ENCODE measurements at regions not wholly inside any gene's neighbourhood (a gene's known extent, or its start where the extent isn't known, plus 50 kb on each side); places are given as distances from the start of the nearest gene placed in this dataset.

DNA sequence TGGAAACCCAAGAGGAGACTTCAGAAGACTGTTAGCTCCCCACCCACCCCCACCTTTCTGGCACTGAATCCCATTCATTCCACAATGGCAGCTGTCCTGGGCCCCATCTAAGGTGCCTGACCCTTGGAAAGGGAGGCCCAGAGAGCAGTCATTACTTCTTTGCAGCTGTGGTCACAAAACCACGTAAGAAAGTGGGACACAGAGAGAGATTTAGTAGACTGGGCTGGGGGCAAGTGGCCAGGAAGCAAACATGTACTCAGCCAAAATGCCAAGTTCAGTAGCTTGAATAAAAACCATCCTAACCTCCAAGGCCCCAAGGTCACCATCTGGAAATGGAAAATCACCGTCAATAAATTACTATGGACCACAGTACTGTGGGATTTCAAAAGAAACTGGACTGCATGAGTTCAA is 381.4 kb downstream of the TNS1 start (continued):
- TF ChIP-seq, protein P1, sequence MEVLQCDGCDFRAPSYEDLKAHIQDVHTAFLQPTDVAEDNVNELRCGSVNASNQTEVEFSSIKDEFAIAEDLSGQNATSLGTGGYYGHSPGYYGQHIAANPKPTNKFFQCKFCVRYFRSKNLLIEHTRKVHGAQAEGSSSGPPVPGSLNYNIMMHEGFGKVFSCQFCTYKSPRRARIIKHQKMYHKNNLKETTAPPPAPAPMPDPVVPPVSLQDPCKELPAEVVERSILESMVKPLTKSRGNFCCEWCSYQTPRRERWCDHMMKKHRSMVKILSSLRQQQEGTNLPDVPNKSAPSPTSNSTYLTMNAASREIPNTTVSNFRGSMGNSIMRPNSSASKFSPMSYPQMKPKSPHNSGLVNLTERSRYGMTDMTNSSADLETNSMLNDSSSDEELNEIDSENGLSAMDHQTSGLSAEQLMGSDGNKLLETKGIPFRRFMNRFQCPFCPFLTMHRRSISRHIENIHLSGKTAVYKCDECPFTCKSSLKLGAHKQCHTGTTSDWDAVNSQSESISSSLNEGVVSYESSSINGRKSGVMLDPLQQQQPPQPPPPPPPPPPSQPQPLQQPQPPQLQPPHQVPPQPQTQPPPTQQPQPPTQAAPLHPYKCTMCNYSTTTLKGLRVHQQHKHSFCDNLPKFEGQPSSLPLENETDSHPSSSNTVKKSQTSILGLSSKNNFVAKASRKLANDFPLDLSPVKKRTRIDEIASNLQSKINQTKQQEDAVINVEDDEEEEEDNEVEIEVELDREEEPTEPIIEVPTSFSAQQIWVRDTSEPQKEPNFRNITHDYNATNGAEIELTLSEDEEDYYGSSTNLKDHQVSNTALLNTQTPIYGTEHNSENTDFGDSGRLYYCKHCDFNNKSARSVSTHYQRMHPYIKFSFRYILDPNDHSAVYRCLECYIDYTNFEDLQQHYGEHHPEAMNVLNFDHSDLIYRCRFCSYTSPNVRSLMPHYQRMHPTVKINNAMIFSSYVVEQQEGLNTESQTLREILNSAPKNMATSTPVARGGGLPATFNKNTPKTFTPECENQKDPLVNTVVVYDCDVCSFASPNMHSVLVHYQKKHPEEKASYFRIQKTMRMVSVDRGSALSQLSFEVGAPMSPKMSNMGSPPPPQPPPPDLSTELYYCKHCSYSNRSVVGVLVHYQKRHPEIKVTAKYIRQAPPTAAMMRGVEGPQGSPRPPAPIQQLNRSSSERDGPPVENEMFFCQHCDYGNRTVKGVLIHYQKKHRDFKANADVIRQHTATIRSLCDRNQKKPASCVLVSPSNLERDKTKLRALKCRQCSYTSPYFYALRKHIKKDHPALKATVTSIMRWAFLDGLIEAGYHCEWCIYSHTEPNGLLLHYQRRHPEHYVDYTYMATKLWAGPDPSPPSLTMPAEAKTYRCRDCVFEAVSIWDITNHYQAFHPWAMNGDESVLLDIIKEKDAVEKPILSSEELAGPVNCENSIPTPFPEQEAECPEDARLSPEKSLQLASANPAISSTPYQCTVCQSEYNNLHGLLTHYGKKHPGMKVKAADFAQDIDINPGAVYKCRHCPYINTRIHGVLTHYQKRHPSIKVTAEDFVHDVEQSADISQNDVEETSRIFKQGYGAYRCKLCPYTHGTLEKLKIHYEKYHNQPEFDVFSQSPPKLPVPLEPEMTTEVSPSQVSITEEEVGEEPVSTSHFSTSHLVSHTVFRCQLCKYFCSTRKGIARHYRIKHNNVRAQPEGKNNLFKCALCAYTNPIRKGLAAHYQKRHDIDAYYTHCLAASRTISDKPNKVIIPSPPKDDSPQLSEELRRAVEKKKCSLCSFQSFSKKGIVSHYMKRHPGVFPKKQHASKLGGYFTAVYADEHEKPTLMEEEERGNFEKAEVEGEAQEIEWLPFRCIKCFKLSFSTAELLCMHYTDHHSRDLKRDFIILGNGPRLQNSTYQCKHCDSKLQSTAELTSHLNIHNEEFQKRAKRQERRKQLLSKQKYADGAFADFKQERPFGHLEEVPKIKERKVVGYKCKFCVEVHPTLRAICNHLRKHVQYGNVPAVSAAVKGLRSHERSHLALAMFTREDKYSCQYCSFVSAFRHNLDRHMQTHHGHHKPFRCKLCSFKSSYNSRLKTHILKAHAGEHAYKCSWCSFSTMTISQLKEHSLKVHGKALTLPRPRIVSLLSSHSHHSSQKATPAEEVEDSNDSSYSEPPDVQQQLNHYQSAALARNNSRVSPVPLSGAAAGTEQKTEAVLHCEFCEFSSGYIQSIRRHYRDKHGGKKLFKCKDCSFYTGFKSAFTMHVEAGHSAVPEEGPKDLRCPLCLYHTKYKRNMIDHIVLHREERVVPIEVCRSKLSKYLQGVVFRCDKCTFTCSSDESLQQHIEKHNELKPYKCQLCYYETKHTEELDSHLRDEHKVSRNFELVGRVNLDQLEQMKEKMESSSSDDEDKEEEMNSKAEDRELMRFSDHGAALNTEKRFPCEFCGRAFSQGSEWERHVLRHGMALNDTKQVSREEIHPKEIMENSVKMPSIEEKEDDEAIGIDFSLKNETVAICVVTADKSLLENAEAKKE (CRISPR knock-in tag; IDR thresholded peaks at IDR 0.05): no peak
- TF ChIP-seq CREB1 (CRISPR knock-in tag; IDR thresholded peaks at IDR 0.05; ENCODE audit: low read depth): no peak
- no peak for TF ChIP-seq JUNB (IDR thresholded peaks at IDR 0.05; ENCODE audit: unreplicated experiment)
- TF ChIP-seq POLR2AphosphoS5 (IDR thresholded peaks at IDR 0.05; ENCODE audit: low read depth): no peak
- TF ChIP-seq EZH2 (IDR thresholded peaks at IDR 0.05; ENCODE audit: low read depth, unreplicated experiment): no peak
- no peak for TF ChIP-seq NANOG (IDR thresholded peaks at IDR 0.05; ENCODE audit: borderline replicate concordance)
- TF ChIP-seq, protein P2, sequence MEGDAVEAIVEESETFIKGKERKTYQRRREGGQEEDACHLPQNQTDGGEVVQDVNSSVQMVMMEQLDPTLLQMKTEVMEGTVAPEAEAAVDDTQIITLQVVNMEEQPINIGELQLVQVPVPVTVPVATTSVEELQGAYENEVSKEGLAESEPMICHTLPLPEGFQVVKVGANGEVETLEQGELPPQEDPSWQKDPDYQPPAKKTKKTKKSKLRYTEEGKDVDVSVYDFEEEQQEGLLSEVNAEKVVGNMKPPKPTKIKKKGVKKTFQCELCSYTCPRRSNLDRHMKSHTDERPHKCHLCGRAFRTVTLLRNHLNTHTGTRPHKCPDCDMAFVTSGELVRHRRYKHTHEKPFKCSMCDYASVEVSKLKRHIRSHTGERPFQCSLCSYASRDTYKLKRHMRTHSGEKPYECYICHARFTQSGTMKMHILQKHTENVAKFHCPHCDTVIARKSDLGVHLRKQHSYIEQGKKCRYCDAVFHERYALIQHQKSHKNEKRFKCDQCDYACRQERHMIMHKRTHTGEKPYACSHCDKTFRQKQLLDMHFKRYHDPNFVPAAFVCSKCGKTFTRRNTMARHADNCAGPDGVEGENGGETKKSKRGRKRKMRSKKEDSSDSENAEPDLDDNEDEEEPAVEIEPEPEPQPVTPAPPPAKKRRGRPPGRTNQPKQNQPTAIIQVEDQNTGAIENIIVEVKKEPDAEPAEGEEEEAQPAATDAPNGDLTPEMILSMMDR (conservative IDR thresholded peaks at IDR 0.05; ENCODE audit: low read depth in 2 of 2): no peak

DNA sequence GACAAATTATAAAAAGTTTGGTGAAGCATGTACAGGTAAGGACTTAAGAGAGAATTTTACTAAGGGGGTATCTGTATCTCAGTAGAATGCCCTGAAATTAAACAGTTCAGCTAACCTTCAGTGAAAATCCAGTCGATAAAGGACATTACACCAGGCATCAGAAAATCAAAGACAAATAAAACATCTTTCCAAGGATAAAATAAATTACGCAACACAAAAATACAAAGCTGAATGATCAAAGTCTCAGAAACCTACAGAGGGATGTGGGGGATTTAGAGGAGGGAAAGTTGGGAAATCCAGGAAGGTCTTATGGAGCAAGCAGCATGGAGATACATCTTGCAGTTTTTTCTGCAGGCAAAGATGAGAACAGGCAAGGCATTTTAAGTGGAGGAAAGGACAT is 384.1 kb downstream of the TNS1 start:
- no peak overlapping the region for H3K27ac ChIP-seq (ENCODE audit: low read depth)
- H3F3A ChIP-seq (replicated peaks; ENCODE audit: low read depth): no peaks in the 10 kb centered on the region
- TF ChIP-seq EZH2 (IDR thresholded peaks at IDR 0.05; ENCODE audit: low read depth, unreplicated experiment): no peak
- TF ChIP-seq, protein P3, sequence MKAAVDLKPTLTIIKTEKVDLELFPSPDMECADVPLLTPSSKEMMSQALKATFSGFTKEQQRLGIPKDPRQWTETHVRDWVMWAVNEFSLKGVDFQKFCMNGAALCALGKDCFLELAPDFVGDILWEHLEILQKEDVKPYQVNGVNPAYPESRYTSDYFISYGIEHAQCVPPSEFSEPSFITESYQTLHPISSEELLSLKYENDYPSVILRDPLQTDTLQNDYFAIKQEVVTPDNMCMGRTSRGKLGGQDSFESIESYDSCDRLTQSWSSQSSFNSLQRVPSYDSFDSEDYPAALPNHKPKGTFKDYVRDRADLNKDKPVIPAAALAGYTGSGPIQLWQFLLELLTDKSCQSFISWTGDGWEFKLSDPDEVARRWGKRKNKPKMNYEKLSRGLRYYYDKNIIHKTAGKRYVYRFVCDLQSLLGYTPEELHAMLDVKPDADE (IDR thresholded peaks at IDR 0.05): no peak
- H2AFZ ChIP-seq: no peak overlapping the region
- H4K20me1 ChIP-seq (replicated peaks; ENCODE audit: insufficient read depth): no peaks in the 10 kb centered on the region
- no peaks in the 10 kb centered on the region for H3K36me3 Mint-ChIP-seq (ENCODE audit: low read depth)
- H3K27me3 Mint-ChIP-seq (ENCODE audit: insufficient read depth, low read depth, poor library complexity): peaks cover 4% of the 10 kb centered on the region
- H3K9me3 Mint-ChIP-seq: no peaks in the 10 kb centered on the region
- DNase-seq (ENCODE audit: low spot score) (no peak), ATAC-seq (no peak)
- H3K27me3 ChIP-seq (ENCODE audit: insufficient read depth): no peaks in the 10 kb centered on the region
- no peak overlapping the region for H3K27ac Mint-ChIP-seq
- no peak overlapping the region for H3K4me3 ChIP-seq
- 0 out of 2 replicates have a peak, but pooled peaks cover 8% of the 10 kb centered on the region for H3K9me2 ChIP-seq (ENCODE audit: insufficient read depth)
- H3K36me3 ChIP-seq (ENCODE audit: insufficient read depth): no peaks in the 10 kb centered on the region
- no peak overlapping the region for H3K4me3 Mint-ChIP-seq
- peaks cover 23% of the 10 kb centered on the region for H3K4me1 Mint-ChIP-seq
- no peaks in the 10 kb centered on the region for H3K79me2 ChIP-seq (replicated peaks; ENCODE audit: insufficient read depth)
- peaks cover 9% of the 10 kb centered on the region for H3K4me1 ChIP-seq (ENCODE audit: insufficient read depth)
- H3K4me2 ChIP-seq: no peak overlapping the region
